ENCODE measurements at regions not wholly inside any gene's neighbourhood (a gene's known extent, or its start where the extent isn't known, plus 50 kb on each side); places are given as distances from the start of the nearest gene placed in this dataset.

DNA sequence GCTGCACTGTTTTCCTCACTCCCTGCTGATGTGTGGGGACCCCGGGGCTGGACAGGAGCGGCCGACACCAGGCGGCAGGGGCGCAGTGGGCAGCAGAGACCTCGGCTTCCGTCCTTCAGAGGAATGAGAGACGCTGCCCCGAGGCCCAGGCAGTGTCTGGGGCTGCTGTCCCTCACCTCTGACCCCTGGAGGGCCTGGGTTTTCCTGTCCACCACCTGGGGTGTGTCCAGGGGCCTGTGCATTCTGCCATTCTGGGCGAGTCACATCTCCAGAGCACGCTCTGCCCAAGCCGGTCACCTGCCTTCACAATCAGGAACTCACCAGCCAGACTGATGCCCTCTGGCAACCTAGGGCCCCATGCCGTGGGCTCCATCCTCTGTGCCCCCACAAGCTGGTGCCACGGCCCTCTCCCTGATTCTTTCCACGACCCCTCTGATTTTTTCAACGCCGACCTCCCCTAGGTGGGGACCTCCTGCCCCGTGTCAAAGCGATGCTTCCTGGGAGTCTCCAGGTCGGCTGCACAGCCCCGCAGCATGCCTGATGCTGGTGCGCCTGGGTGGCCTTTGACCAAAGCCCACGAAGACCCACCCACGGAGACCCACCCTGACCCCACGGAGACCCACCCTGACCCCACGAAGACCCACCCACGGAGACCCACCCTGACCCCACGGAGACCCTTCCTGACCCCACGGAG lies 53.7 kb upstream of the CFAP46 start:
- Histone ChIP-seq H3K4me1 (ENCODE audit: insufficient read depth, low read length) (no peaks in the 10 kb centered on the region), H3K9me3 (ENCODE audit: insufficient read depth, low read depth, low read length) (no peaks in the 10 kb centered on the region), H3K4me3 (ENCODE audit: insufficient read depth, low read depth, low read length) (no peak overlapping the region), H3K36me3 (ENCODE audit: insufficient read depth, low read length) (no peaks in the 10 kb centered on the region), H4K20me1 (ENCODE audit: insufficient read depth, low read length) (no peaks in the 10 kb centered on the region), H3K27me3 (ENCODE audit: insufficient read depth, low read length) (no peaks in the 10 kb centered on the region), H3K9ac (ENCODE audit: low read length) (no peak overlapping the region), H3K4me2 (ENCODE audit: low read length) (no peak overlapping the region), H2AFZ (ENCODE audit: low read depth, low read length) (no peak overlapping the region), H3K79me2 (ENCODE audit: insufficient read depth, low read length) (no peaks in the 10 kb centered on the region), H3K27ac (ENCODE audit: low read depth, low read length) (no peak overlapping the region)
- H3K27me3 Mint-ChIP-seq (ENCODE audit: low read depth, unreplicated experiment), result peaks cover 48% of the 10 kb centered on the region
- H3K9me3 Mint-ChIP-seq (ENCODE audit: unreplicated experiment), result no peaks in the 10 kb centered on the region
- no peak overlapping the region for H3K4me3 Mint-ChIP-seq (ENCODE audit: unreplicated experiment)
- DNase-seq (ENCODE audit: low read depth) (no peak), FAIRE-seq (no peak)
- TF ChIP-seq EZH2 (IDR thresholded peaks at IDR 0.05; ENCODE audit: insufficient read depth, low read length), result no peak
- TF ChIP-seq, protein P1, sequence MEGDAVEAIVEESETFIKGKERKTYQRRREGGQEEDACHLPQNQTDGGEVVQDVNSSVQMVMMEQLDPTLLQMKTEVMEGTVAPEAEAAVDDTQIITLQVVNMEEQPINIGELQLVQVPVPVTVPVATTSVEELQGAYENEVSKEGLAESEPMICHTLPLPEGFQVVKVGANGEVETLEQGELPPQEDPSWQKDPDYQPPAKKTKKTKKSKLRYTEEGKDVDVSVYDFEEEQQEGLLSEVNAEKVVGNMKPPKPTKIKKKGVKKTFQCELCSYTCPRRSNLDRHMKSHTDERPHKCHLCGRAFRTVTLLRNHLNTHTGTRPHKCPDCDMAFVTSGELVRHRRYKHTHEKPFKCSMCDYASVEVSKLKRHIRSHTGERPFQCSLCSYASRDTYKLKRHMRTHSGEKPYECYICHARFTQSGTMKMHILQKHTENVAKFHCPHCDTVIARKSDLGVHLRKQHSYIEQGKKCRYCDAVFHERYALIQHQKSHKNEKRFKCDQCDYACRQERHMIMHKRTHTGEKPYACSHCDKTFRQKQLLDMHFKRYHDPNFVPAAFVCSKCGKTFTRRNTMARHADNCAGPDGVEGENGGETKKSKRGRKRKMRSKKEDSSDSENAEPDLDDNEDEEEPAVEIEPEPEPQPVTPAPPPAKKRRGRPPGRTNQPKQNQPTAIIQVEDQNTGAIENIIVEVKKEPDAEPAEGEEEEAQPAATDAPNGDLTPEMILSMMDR (IDR thresholded peaks at IDR 0.05; ENCODE audit: insufficient read depth, low read depth, low read length), result no peak
- H3K36me3 Mint-ChIP-seq (ENCODE audit: low read depth, unreplicated experiment), result no peaks in the 10 kb centered on the region
- peaks cover 2% of the 10 kb centered on the region for H3K4me1 Mint-ChIP-seq (ENCODE audit: low read depth, unreplicated experiment)
- no peak overlapping the region for H3K27ac Mint-ChIP-seq (ENCODE audit: unreplicated experiment)

GRCh38 chr10:132994811-132995210 lies 52.4 kb upstream of the CFAP46 start:
- FAIRE-seq (no peak), DNase-seq (ENCODE audit: low read depth) (no peak)
- Histone ChIP-seq H3K4me3 (ENCODE audit: insufficient read depth, low read depth, low read length) (no peak overlapping the region), H3K79me2 (ENCODE audit: insufficient read depth, low read length) (no peaks in the 10 kb centered on the region), H3K9me3 (ENCODE audit: insufficient read depth, low read depth, low read length) (no peaks in the 10 kb centered on the region), H3K36me3 (ENCODE audit: insufficient read depth, low read length) (no peaks in the 10 kb centered on the region), H3K4me1 (ENCODE audit: insufficient read depth, low read length) (no peaks in the 10 kb centered on the region), H3K4me2 (ENCODE audit: low read length) (peak overlapping the region; percentile 46), H3K27ac (ENCODE audit: low read depth, low read length) (no peak overlapping the region), H3K9ac (ENCODE audit: low read length) (no peak overlapping the region), H3K27me3 (ENCODE audit: insufficient read depth, low read length) (no peaks in the 10 kb centered on the region), H2AFZ (ENCODE audit: low read depth, low read length) (no peak overlapping the region), H4K20me1 (ENCODE audit: insufficient read depth, low read length) (no peaks in the 10 kb centered on the region)
- H3K4me1 Mint-ChIP-seq (ENCODE audit: low read depth, unreplicated experiment), result peaks cover 2% of the 10 kb centered on the region
- no peak overlapping the region for H3K4me3 Mint-ChIP-seq (ENCODE audit: unreplicated experiment)
- H3K9me3 Mint-ChIP-seq (ENCODE audit: unreplicated experiment), result no peaks in the 10 kb centered on the region
- H3K36me3 Mint-ChIP-seq (ENCODE audit: low read depth, unreplicated experiment), result no peaks in the 10 kb centered on the region
- no peak for TF ChIP-seq EZH2 (IDR thresholded peaks at IDR 0.05; ENCODE audit: insufficient read depth, low read length)
- TF ChIP-seq, protein P1 (IDR thresholded peaks at IDR 0.05; ENCODE audit: insufficient read depth, low read depth, low read length), result no peak
- no peak overlapping the region for H3K27ac Mint-ChIP-seq (ENCODE audit: unreplicated experiment)
- peaks cover 44% of the 10 kb centered on the region for H3K27me3 Mint-ChIP-seq (ENCODE audit: low read depth, unreplicated experiment)

DNA sequence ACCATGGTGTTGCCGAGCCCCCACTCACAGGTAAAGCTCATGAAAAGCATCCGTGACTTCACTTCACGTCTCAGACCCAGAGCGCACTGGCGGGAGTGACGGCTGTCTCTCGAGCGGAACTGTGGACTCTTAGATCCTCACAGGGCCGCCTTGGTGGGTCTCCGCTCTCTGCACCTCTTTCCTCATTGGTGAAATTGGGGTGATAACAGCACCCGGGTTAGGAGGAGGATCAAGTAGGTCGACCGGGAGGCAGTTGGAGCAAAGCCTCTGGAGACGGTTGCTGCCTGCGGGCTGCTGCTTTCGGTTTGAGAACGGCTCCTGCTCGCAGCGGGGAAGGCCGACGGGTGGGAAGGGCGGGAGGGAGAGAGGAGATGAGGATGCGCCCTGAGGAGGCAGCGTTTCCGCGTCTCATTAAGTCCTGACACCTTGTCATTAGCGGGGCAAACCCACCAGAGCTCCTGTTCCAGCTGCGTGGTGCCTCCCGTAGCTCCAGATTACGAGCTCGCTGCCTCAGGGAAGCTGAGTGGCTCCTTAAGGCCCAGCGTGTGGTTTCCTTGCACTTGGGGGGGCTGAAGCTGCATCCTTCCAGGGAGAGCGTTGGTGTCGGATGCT lies 51.9 kb upstream of the CFAP46 start:
- no peak for TF ChIP-seq EZH2 (IDR thresholded peaks at IDR 0.05; ENCODE audit: insufficient read depth, low read length)
- TF ChIP-seq, protein P1 (IDR thresholded peaks at IDR 0.05; ENCODE audit: insufficient read depth, low read depth, low read length), result no peak
- Mint-ChIP-seq H3K27ac (ENCODE audit: unreplicated experiment) (no peak overlapping the region), H3K9me3 (ENCODE audit: unreplicated experiment) (no peaks in the 10 kb centered on the region), H3K4me1 (ENCODE audit: low read depth, unreplicated experiment) (no peaks in the 10 kb centered on the region), H3K4me3 (ENCODE audit: unreplicated experiment) (no peak overlapping the region), H3K36me3 (ENCODE audit: low read depth, unreplicated experiment) (no peaks in the 10 kb centered on the region), H3K27me3 (ENCODE audit: low read depth, unreplicated experiment) (peaks cover 44% of the 10 kb centered on the region)
- Histone ChIP-seq H3K4me3 (ENCODE audit: insufficient read depth, low read depth, low read length) (no peak overlapping the region), H3K27me3 (ENCODE audit: insufficient read depth, low read length) (no peaks in the 10 kb centered on the region), H2AFZ (ENCODE audit: low read depth, low read length) (no peak overlapping the region), H3K4me2 (ENCODE audit: low read length) (peak overlapping the region; percentile 46), H3K79me2 (ENCODE audit: insufficient read depth, low read length) (no peaks in the 10 kb centered on the region), H3K9me3 (ENCODE audit: insufficient read depth, low read depth, low read length) (no peaks in the 10 kb centered on the region), H4K20me1 (ENCODE audit: insufficient read depth, low read length) (no peaks in the 10 kb centered on the region), H3K9ac (ENCODE audit: low read length) (no peak overlapping the region), H3K36me3 (ENCODE audit: insufficient read depth, low read length) (no peaks in the 10 kb centered on the region), H3K4me1 (ENCODE audit: insufficient read depth, low read length) (no peaks in the 10 kb centered on the region), H3K27ac (ENCODE audit: low read depth, low read length) (no peak overlapping the region)
- DNase-seq (ENCODE audit: low read depth) (no peak), FAIRE-seq (no peak)

Data from astrocyte (in vitro differentiated cells and primary cell).